ENCODE measurements at regions not wholly inside any gene's neighbourhood (a gene's known extent, or its start where the extent isn't known, plus 50 kb on each side); places are given as distances from the start of the nearest gene placed in this dataset.
A peak's percentile ranks its signal among the peaks of the same experiment; 100 is the strongest.

DNA sequence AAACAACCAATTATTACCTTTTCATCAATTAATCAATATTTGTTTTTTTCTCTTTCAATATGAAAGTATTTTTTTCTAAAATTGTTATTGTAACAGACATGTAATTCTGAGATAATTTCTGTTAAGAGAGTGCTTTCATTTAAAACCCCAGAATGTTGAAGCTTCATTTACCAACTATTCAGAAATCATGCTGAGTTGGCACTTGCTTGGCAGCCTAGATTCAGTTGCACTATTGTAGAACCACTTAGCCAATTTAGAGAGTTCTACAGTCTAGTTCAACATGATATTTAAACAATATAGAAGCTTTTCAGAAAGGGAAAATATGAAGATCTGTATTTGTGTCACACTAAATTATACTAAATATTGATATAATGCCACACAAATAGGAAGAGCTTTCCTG is 56.1 kb upstream of the NKAIN2 start:
- no peak for DNase-seq

DNA sequence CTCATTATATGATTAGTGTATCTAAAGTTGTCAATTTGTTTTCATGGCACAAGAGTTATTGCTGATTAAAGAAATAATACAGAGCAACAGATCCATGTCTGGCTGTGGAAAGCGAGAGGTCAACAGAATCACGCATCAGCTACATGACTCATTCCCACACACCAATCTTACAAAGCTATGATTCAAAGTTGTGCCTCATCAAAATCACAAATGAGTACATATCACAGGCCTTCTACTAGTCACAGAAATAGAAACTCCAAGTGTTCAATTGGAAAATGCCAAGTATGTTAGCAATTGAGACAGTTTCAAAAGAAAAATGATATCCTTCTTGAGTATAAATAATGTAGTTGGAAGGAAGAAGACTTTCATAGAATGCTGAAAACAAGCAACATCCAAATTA is 57.8 kb upstream of the NKAIN2 start:
- peak; percentile 54 for DNase-seq

- no peak for DNase-seq
These were observed 58.8 kb upstream of the NKAIN2 start for GRCh38 chr6:123744840-123745239.

- DNase-seq, result peak; percentile 8
These were observed 61.0 kb upstream of the NKAIN2 start for GRCh38 chr6:123742626-123743025.

DNA sequence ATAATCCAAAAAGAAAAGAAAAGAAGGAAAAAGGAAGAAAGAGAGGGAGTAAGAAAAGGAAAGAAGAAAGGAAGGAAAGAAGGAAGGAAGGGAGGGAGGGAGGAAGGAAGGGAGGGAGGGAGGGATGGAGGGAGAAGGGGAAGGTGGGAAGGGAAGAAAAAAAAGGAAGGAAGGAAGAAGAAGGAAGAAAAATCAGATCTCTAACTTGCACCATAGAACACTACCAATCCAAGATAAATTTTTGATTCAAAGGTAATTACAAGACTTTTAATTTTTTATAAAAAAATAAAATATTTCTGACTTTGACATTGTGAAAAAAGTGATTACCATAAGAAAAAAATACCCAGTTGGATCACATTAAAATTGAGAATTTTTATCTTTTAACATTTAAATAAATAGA is 70.5 kb upstream of the NKAIN2 start:
- no peak for DNase-seq

- DNase-seq, result no peak
These were observed 79.8 kb upstream of the TRDN start for GRCh38 chr6:123716506-123716905.

- peak; percentile 6 for DNase-seq
These were observed 78.5 kb upstream of the TRDN start for GRCh38 chr6:123715006-123715863.

GRCh38 chr6:123712831-123713230 is 76.1 kb upstream of the TRDN start:
- DNase-seq, result no peak

- DNase-seq, result no peak
These were observed 66.2 kb upstream of the TRDN start for GRCh38 chr6:123702943-123703342.

DNA sequence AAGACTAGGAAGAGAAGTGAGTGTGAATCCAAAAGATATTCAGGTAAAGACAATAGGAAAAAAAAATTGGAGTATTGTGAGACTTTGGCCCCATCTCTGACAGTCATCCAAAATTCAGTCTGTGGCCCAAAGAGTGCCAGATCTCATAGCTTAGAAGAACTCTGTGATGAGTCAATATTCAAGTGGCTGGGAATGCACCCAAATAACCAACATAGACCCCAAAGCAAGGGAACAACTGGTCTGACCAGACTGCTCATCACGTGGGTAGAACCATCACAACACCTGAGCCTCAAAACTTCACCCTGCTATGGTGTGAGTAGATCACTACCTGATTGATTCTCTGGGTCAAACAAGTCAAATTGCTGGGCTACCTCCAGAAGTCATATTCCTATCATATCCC is 51.1 kb upstream of the TRDN start:
- no peak for DNase-seq
